T-helper 1 cell treated with Interleukin-12 subunit alpha and Interleukin-12 subunit beta and Interleukin-4 antibody, amounts not matched to agents 30 ng/mL and 1 ng/mL, for 36 hours (primary cell): ENCODE measurements at regions not wholly inside any gene's neighbourhood (a gene's known extent, or its start where the extent isn't known, plus 50 kb on each side); places are given as distances from the start of the nearest gene placed in this dataset.
"Not testable (repeated sequence)": the region's sequence is repeated elsewhere in the genome, so short reads cannot be mapped to it uniquely, and the experiment has no call there.

ENCODE experiments used
- intact Hi-C: fragments of 100-400 bp; cut with micrococcal nuclease; formaldehyde crosslinking; loops from one replicate; pipeline ENCODE4 v1.15.1; 2024

DNA sequence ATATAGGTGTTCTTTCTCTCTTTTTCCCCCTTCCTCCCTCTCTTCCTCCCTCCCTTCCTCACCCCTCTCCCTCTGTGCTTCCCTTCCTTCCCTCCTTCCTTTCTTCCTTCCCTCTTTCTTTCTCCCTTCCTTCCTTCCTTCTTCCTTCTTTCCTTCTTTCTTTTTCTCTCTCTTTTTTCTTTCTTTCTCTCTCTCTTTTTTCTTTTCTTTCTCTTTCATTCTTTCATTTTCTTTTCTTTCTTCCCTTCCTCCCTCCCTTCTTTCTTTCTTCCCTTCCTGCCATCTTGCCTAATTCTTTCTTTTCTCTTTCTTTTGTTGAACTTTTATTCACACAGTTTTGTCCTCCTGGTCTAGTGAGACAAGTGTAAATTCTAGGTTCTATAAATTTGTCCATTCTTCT lies 1595.6 kb downstream of the SI start:
- intact Hi-C loops: no loop called here

DNA sequence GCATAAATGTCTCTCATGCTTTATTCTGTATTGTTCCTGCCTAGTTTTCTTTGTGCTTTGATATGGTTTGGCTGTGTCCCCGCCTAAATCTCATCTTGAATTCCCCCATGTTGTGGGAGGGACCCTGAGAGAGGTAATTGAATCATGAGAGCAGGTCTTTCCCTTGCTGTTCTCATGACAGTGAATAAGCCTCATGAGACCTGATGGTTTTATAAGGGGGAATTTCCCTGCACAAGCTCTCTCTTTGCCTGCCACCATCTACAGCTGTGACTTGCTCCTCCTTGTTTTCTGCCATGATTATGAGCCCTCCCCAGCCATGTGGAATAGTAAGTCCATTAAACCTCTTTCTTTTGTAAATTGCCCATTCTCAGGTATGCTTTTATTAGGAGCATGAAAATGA lies 1596.6 kb downstream of the SI start:
- intact Hi-C loops: no loop called here

DNA sequence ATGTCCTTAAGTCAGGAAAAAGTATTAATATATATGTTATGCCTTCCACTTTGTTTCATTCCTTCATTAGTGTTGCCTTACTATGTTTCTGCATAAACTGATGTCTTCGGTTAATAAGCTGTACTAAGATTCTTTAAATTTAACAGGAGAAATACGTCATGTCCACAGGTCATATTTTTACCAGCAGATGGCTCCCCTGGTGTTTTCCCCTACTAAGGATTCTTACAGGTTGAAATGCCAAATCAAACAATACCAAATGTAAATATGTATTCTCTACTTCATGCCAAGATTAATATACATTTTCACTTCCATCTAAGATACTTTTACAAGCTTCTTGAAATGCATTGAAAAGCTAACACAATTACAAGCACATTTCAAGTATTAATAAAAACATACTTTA lies 1602.1 kb downstream of the SI start:
- intact Hi-C loops: no loop called here

DNA sequence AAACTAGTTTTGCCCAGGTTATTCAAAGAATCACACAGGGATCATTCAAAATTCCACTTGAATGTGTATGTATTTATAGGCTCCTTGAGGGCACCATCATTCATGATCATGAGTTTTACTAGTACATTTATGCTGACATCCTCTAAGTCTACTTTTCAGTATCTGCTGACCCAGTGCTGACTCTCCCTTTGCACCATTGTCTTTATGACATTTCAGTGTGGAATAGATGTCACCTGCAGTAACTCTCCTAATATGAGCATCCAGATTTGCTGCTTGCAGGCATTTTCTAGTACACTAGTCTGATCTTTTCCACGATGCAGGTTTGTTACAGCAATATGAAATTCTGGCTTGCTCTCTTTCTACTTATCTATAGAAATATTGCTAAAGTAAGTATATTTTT lies 1603.5 kb downstream of the SI start:
- intact Hi-C loops: no loop called here

DNA sequence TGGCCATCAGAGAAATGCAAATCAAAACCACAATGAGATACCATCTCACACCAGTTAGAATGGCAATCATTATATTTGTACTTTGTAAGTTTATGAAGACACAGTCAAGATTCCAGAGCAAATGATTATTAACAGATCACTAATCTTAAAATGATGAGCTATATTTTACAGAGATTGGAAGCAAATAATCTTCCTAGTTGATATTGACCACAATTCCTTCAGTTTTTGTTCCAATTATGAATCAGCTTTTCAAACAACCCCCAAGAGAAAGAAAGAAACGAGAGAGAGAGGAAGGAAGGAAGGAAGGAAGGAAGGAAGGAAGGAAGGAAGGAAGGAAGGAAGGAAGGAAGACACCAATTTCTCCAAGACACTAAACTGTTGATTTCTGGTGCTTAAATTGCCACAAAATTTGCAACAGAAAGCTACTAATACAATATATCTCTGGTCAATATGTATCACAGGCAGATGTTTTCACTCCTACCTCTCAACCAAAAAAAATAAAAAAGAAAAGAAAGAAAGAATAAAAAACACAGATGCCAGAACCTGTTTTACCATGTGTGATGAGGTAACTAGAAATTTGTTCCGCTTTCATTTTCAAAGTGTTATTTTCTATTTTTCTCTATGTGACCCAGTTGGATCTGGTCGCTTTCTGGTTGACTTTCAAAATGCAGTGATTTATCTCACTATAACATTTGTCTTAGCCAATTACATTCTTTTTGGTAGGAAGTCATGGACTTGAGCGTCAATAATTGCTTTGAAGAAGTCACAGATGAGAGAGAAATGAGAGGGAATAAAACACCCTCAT lies 1609.6 kb downstream of the SI start:
- intact Hi-C loops: no loop called here

DNA sequence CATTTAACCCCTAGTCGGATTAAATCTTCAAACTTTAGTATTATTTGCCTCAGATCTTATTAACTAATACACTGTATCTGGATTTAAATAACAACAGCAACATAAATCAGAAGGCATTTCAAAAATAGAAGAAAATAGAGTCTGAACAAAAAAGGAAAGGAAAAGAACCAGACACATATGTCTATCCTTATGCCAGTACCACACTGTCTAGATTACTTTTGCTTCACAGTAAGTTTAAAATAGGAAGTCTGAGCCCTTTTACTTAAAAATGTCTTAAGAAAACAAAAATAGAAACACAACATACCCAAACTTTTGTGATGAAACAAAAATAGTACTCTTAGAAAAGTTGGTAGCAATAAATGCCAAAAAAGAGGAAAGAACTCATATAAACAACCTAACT lies 1615.8 kb downstream of the SI start:
- intact Hi-C loops: no loop called here

DNA sequence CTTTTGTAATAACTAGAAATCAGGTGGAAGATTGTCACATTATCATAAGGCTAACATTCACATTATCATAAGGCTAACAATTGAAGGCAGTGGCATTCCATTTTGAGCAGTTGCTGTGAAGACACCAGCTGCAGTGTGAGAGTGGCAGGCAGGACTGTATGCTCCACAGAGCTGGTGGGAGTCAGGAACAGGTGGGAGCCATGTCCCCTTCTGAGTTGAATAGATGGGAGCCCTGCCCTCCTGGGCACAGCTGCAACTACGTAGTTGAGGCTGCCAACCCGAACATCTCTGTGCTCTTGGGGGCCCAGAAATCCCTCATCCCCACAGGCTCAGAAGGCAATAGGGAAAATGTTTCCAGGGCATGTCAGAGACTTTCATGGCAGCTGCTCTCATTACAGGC lies 1627.6 kb downstream of the SI start:
- intact Hi-C loops: no loop called here

DNA sequence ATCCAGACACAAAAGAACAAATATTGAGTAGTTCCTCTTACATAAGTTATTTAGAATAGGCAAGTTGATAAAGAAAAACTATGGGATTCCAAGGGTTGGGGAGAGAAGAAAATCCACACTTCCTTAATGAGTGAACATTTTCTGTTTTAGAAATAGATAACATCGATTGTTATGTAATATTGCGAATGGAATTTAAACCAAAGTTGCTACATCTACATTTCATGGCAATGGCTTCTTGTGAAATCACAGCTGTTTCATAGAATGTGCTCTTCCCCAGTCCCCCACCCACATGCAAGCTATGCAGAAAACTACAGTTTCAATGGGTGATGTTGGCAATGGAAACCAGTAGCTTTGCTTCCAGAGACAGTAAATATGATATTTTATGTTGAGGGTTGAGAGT lies 1639.5 kb downstream of the SI start:
- intact Hi-C loops: no loop called here

DNA sequence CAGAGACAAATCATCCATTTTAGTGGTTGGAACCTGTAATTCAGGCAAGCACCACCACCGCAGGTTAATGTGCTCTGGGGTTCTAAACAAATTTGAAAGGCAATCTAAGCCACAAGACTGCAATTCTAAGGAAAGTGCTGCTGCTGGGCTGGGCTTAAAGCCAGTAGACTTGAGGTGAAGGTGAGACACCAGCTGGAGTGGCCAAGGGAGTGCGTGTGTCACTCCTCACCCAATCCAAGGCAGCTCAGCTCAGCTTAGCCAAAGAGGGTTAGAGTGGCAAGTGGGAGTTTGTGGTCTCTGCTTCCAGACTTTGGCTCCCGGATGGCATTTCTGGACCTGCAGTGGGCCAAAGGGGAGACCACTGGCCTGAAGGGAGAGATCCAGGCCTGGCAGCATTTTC lies 1655.6 kb downstream of the SI start:
- intact Hi-C loops: no loop called here

DNA sequence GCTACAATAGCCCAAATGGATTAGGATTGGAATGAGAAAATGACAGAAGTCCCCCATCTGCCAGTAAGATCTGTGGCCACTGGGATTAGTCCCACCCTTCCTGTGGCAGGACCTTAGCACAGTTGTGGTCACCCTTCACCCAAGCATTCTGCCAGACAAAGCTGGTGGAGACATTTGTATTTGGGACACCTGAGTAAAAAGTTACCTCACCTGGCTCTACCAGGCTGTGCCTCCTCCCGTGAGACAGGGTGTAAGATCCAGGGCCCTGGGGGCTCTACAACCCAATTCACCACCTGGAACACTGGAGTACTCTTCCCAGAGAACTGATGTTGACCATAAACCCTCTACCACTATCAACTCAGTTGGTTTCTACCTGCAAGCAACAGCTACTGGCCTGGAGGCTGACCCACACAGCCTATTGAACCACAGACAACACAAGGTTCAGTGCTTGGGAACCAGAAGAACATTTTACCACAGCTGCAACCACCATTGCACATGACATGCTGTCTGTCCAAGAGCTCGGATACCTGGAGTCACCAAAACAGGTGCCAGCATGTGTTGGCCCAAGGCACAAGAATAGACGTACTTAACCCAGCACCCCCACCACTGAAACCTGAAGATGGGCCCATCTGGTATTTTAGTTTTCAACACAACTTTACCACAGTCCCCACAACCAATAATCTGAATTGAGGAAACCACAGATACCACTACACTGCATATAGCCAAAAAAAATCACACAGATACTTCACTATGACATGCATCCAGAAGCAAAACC lies 1686.7 kb downstream of the SI start:
- intact Hi-C loops: no loop called here

DNA sequence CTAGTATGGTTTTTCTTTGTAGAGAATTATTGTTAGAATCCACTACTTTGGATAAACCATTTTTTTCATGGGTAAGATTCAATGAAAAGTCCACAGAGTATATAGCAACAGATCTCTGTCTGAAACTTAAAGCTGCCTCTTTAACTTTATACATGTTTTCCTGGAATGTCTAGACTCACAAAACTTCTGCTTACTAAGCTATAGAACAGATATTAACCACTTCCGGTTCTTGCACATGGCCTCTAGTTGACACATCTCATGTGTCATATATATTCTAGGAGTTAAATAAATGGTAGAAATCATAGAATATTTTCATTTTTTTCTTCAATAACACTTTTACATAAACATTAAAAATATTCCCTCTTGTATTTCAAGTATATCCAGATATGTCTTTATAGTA lies 1693.9 kb downstream of the SI start:
- intact Hi-C loops: no loop called here

DNA sequence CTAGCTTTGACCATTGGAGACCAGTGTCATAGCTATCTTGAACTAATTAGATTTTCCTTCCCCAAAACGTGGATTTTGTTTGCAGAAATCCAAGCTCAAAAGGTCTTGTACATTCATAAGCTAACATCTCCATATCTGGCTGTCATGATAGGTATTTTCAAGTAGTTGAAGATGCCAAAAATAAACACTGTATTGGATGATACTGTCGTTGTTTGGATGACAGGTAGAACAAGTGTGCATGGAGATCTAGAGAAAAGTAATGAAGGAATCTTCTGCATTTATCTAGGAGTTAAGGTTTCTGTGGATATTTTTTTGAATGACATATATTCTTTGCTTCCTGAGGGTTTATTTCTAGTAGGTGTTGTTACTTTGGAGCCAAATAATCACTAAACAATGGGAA lies 1696.1 kb downstream of the SI start:
- intact Hi-C loops: no loop called here

DNA sequence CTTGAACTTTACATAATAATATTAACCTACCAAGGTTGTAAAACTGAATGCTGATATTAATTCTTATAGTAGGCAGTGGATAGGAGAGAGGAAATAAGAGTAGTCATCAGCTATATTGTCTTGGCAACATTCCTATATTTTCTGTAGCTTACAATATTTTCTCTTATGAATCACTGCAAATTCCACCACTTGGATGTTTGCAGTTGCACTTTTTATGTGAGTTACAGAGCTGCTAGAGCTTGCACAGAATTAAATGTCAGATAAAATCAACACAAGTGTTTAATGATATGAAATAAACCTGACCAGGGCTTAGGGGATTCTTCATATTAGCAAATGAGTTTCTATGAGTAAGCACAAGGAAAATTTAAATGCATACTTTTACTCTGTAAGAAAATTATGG lies 1710.1 kb downstream of the SI start:
- intact Hi-C loops: no loop called here

DNA sequence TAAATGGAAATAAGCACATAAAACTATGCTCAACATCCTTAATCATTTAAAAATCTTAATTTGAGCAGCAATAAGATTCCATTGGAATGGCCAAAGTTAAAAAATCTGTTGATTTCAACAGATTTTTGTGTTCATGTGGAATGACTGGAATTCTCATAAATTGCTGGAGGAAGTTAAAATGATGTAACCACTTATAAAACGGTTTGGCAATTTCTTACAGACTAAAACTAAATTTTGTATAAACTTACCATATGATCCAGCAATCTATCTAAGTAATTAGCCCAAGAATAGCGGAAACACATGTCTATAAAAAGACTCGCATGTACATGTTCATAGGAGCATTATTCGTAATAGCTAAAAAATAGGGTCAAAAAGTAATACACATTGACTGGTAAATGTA lies 1713.6 kb downstream of the SI start:
- intact Hi-C loops: no loop called here

DNA sequence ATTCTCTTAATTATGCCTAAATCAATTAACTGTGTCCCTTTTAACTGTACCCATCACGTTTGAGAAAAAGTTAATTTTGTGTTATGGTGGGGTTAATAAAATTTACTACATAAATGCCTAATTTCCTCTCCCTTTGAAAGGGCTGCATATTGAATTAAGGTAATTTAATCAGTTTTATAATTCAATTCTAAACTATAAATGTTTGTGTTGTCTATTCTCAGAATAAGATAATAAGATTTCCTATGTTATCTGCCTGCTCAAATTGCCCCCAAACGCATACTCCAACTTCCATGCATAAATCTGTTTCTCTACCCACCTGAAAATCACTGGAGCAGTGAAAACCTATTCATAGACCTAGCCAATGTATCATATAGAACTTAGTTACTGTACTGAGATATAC lies 1716.1 kb downstream of the SI start:
- intact Hi-C loops: no loop called here

DNA sequence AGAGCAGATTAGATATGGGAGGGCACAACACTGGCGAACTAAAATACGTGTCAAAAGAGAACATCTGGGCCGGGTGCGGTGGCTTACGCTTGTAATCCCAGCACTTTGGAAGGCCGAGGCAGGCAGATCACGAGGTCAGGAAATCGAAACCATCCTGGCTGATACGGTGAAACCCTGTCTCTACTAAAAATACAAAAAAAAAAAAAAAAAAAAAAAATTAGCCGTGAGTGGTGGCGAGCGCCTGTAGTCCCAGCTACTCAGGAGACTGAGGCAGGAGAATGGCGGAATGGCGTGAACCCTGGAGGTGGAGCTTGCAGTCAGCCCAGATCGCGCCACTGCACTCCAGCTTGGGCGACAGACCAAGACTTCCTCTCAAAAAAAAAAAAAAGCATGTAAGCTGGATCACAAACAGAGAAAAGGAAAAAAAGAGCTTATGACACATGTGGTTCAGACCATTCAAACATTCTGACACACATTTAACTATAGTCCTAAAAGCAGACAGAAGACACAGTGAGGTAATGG lies 1716.9 kb downstream of the SI start:
- intact Hi-C loops: not testable (repeated sequence)

DNA sequence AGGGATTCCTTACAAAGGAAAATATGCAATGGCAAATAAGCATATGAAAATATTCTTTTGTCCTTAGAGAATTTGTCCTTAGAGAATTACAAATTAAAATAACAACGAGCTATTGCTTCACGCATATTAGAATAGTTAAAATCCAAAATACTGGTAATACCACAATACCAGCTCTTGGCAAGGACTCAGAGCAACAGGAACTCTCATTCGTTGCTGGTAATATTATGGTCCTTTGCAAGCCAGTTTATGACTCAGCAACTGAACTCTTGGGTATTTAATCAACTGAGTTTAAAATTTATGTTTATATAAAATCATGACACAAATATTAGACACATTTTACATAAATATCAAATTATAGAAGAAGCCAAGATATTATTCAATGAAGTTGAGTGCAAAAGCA lies 1730.4 kb downstream of the SI start:
- intact Hi-C loops: no loop called here

DNA sequence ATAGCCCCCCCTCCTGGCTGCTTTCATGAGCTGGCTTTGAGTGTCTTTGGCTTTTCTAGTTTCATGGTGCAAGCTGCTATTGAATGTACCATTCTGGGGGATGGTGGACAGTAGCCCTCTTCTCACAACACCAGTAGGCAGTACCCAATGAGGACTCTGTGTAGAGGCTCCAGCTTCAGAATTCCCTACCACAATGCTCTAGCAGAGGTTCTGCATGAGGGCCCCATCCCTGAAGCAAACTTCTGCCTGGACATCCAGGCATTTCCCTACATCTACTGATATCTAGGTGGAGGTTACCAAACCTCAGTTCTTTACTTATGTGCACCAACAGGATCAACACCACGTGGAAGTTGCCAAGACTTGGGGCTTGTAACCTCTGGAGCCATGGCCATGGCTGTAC lies 1742.9 kb downstream of the SI start:
- intact Hi-C loops: no loop called here

DNA sequence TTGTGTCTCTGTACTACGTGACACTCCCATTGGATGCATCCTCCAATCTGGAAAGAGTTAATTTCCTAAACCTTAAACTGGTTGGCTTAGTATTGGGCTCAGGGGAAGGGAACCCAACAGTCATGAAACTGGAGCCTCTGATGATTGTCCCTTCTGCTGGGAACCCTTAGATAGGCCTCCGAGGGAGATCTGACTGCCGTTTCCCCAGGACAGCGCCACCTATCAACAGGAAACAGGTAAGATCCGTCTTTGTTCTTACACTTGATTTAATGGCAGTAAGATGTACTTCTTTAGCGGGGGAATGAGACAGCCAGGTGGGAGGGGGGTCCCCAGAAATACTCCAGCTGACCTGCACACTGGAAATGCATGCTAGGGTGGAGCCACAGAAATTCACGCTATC lies 1749.6 kb downstream of the SI start:
- intact Hi-C loops: no loop called here

DNA sequence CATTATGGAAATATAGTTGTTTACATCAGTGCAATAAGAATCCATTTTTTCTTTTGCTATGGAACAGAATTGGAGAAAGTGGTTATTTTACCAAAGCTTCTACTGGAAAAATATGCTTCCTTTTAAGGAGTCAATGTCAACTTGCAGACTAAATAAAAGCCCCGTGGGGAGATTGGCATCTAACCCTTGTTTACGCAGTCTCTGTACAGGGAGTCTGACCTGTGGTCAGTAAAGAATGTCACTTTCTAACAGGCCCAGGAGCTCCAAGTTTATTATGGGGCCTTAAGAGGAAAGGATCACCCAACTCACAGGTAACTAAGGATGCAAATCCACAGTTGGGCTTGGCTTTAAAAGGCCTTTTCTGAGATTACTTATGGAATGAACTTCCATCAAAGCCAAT lies 1751.2 kb downstream of the SI start:
- intact Hi-C loops: no loop called here

DNA sequence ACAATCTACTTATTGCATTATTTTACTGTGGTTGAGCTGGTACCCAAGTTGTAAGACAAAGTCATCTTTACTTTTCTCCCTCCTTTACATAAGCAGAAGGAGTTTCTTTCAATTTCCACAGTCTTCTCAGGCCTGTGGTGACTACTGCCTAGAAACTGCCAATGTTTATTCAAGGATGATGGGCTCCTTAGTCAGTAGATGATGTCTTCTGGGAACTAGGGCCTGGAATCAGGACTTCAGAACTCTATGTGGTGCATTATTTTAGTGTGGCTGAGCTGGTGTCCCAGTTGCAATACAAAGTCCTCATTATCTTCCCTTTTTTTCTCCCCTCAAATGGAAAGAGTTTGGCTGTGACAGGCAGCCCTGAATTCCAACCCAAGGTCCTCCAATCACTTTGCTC lies 1762.5 kb downstream of the SI start:
- intact Hi-C loops: no loop called here

DNA sequence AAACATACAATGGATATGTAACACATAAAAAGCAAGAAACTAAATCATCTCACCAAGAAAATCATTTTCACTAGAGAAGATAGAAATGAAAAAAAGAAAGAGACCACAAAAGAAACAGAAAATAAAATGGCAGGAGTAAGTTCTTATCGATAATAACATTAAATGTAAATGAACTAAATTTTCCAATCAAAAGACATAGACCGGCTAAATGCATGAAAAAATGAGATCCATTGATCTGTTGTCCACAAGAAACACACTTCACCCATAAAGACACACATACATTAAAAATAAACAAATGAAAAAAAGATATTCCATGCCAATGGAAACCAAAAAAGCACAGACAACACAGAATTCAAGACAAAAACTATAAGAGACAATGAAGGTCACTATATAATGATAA lies 1771.9 kb downstream of the SI start:
- intact Hi-C loops: no loop called here

DNA sequence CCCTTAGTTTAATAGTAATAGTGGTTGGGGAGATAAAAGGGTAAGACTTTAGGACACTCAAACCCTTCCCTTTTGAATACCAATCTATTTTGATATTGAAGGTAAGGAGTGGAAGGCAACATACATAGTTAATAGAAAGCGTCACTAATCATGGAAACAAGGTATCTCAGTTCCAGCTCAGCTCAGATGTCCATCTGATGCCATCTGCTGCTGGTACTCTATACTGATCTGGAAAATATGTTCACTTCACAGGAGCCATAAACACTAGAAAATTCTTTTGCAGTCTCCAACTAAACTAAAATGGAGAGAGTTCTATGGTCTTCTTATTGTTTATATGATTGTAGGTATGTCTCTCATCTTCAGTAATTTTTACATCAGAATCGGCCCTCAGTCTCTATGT lies 1777.1 kb downstream of the OTOL1 start:
- intact Hi-C loops: loop anchor here (5.0 kb wide), 1 partner anchor 66 kb away; no protein-coding TSS in a partner anchor
